ENCODE measurements at regions not wholly inside any gene's neighbourhood (a gene's known extent, or its start where the extent isn't known, plus 50 kb on each side); places are given as distances from the start of the nearest gene placed in this dataset.
"Not testable (repeated sequence)": the region's sequence is repeated elsewhere in the genome, so short reads cannot be mapped to it uniquely, and the experiment has no call there.

DNA sequence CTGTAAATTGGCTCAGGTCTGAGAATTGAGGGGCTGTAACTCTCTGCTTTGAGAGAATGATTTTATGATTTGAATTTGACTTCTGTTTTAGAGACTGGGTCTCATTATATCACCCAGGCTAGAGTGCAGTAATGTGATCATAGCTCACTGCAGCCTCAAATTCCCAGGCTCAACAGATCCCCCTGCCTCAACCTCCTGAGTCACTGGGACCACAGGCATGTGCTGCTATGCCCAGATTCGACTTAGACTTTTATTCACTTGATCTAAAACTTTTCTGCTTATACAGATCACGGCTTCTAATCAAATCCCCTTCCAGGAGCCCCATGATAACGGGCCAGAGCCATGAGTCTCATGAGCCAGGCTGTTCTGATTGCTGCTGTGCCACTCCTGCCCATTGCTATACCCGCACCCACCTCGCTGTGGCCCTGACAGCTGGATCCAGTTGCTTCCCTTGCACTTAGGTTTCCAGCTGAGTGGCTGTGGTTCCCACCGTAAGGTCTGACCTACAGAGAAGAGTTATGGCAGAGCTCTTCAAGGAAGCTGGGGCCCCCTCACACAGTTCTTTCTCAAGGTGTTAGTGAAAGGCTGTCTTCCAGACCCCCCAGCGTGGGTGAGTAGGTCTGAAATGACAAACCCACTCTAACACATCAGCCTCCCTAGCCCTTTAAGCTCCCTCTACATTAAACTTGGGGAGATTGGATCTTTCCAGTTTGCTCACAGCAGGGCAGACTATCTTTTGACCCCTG lies 251.2 kb upstream of the SGCG start:
- no peaks in the 10 kb centered on the region for H3K4me1 ChIP-seq (ENCODE audit: insufficient read depth, low read length)
- H3K4me2 ChIP-seq (ENCODE audit: low read length), result no peak overlapping the region
- POLR2A ChIA-PET (ENCODE audit: unreplicated experiment), result no interaction called here
- H3K27me3 ChIP-seq (ENCODE audit: low read length), result no peaks in the 10 kb centered on the region
- no peaks in the 10 kb centered on the region for H4K20me1 ChIP-seq (ENCODE audit: low read length)
- CTCF ChIA-PET, result no interaction called here
- H3F3A ChIP-seq (ENCODE audit: low read length, unreplicated experiment), result no peaks in the 10 kb centered on the region
- H3K9me2 ChIP-seq (replicated peaks; ENCODE audit: low read length), result no peaks in the 10 kb centered on the region
- no peak overlapping the region for H2AFZ ChIP-seq (ENCODE audit: low read length)
- H3K9me3 ChIP-seq (ENCODE audit: low read length), result no peaks in the 10 kb centered on the region
- intact Hi-C loops (cut with micrococcal nuclease), result no loop called here
- H3K27ac ChIP-seq (ENCODE audit: low read length), result no peak overlapping the region
- no peaks in the 10 kb centered on the region for H3K79me2 ChIP-seq (ENCODE audit: low read length)
- H3K4me3 ChIP-seq (ENCODE audit: low read length), result no peak overlapping the region
- no peak for TF ChIP-seq EZH2phosphoT487 (IDR thresholded peaks at IDR 0.05; ENCODE audit: borderline replicate concordance, low read length)
- TF ChIP-seq CTCF (conservative IDR thresholded peaks at IDR 0.05; ENCODE audit: low read depth, low read length), result no peak
- TF ChIP-seq EZH2 (IDR thresholded peaks at IDR 0.05; ENCODE audit: low read length, unreplicated experiment), result no peak
- no TSS peak for BruUV-seq (replicated peaks)
- H3K9ac ChIP-seq (ENCODE audit: low read length), result no peak overlapping the region
- ATAC-seq, result no peak
- H3K36me3 ChIP-seq (ENCODE audit: low read depth, low read length), result no peaks in the 10 kb centered on the region
- no peak for DNase-seq

GRCh38 chr13:22931576-22931975 lies 249.2 kb upstream of the SGCG start:
- H4K20me1 ChIP-seq (ENCODE audit: low read length), result no peaks in the 10 kb centered on the region
- ChIA-PET CTCF (no interaction called here), POLR2A (ENCODE audit: unreplicated experiment) (no interaction called here)
- intact Hi-C loops (cut with micrococcal nuclease), result no loop called here
- no peak overlapping the region for H2AFZ ChIP-seq (ENCODE audit: low read length)
- no peak overlapping the region for H3K9ac ChIP-seq (ENCODE audit: low read length)
- H3K9me2 ChIP-seq (replicated peaks; ENCODE audit: low read length), result no peaks in the 10 kb centered on the region
- no peaks in the 10 kb centered on the region for H3K4me1 ChIP-seq (ENCODE audit: insufficient read depth, low read length)
- H3K9me3 ChIP-seq (ENCODE audit: low read length), result no peaks in the 10 kb centered on the region
- no peak overlapping the region for H3K4me2 ChIP-seq (ENCODE audit: low read length)
- H3K36me3 ChIP-seq (ENCODE audit: low read depth, low read length), result no peaks in the 10 kb centered on the region
- no peak for TF ChIP-seq EZH2phosphoT487 (IDR thresholded peaks at IDR 0.05; ENCODE audit: borderline replicate concordance, low read length)
- TF ChIP-seq CTCF (conservative IDR thresholded peaks at IDR 0.05; ENCODE audit: low read depth, low read length), result no peak
- TF ChIP-seq EZH2 (IDR thresholded peaks at IDR 0.05; ENCODE audit: low read length, unreplicated experiment), result no peak
- no peak overlapping the region for H3K4me3 ChIP-seq (ENCODE audit: low read length)
- H3K79me2 ChIP-seq (ENCODE audit: low read length), result no peaks in the 10 kb centered on the region
- no peaks in the 10 kb centered on the region for H3F3A ChIP-seq (ENCODE audit: low read length, unreplicated experiment)
- ATAC-seq, result no peak
- H3K27ac ChIP-seq (ENCODE audit: low read length), result no peak overlapping the region
- DNase-seq, result no peak
- H3K27me3 ChIP-seq (ENCODE audit: low read length), result no peaks in the 10 kb centered on the region
- BruUV-seq (replicated peaks), result no TSS peak

GRCh38 chr13:22932632-22933412 lies 248.0 kb upstream of the SGCG start:
- H3K79me2 ChIP-seq (ENCODE audit: low read length); ATAC-seq; POLR2A ChIA-PET (ENCODE audit: unreplicated experiment); H3K4me3 ChIP-seq (ENCODE audit: low read length); H3K27me3 ChIP-seq (ENCODE audit: low read length); H3K9me2 ChIP-seq (replicated peaks; ENCODE audit: low read length); H3K4me2 ChIP-seq (ENCODE audit: low read length); H3K4me1 ChIP-seq (ENCODE audit: insufficient read depth, low read length); H3K9ac ChIP-seq (ENCODE audit: low read length); DNase-seq; CTCF ChIA-PET; H3K27ac ChIP-seq (ENCODE audit: low read length); BruUV-seq (replicated peaks); H3F3A ChIP-seq (ENCODE audit: low read length, unreplicated experiment); H4K20me1 ChIP-seq (ENCODE audit: low read length); H3K9me3 ChIP-seq (ENCODE audit: low read length); H3K36me3 ChIP-seq (ENCODE audit: low read depth, low read length); intact Hi-C loops (cut with micrococcal nuclease); H2AFZ ChIP-seq (ENCODE audit: low read length): not testable (repeated sequence)
